GM19239 (cell line): ENCODE measurements at regions not wholly inside any gene's neighbourhood (a gene's known extent, or its start where the extent isn't known, plus 50 kb on each side); places are given as distances from the start of the nearest gene placed in this dataset.
"Not testable (repeated sequence)": the region's sequence is repeated elsewhere in the genome, so short reads cannot be mapped to it uniquely, and the experiment has no call there.

Source experiments
- DNase-seq: peaks from one replicate; pipeline ENCODE4 v3.0.0; 2011; ENCODE audit warnings: low spot score; ENCODE audit not compliant: insufficient read length
- FAIRE-seq: peaks from 2 replicates; lab custom pipeline; 2011; peaks lifted over from hg19 to GRCh38; lab: Jason Lieb, UNC

- no peak for DNase-seq
- FAIRE-seq: no peak
Measured at GRCh38 chr20:52056203-52057062, 135.1 kb downstream of the ZFP64 start.

- FAIRE-seq: no peak
- no peak for DNase-seq
Measured at GRCh38 chr20:52054123-52054522, 137.5 kb downstream of the ZFP64 start.

GRCh38 chr20:52049001-52049731 lies 142.4 kb downstream of the ZFP64 start:
- FAIRE-seq: no peak
- no peak for DNase-seq

GRCh38 chr20:52047811-52048764 lies 143.5 kb downstream of the ZFP64 start:
- FAIRE-seq: no peak
- DNase-seq: no peak

- FAIRE-seq: no peak
- no peak for DNase-seq
Measured at GRCh38 chr20:52041966-52042365, 149.6 kb downstream of the ZFP64 start.

GRCh38 chr20:52039790-52040189 lies 151.8 kb downstream of the ZFP64 start:
- DNase-seq (no peak), FAIRE-seq (no peak)

GRCh38 chr20:52038632-52039031 lies 152.9 kb downstream of the ZFP64 start:
- not testable (repeated sequence) for DNase-seq, FAIRE-seq

GRCh38 chr20:52037370-52037769 lies 154.2 kb downstream of the ZFP64 start:
- DNase-seq (no peak), FAIRE-seq (no peak)

GRCh38 chr20:52035977-52036376 lies 155.6 kb downstream of the ZFP64 start:
- no peak for FAIRE-seq

GRCh38 chr20:52035498-52035897 lies 156.1 kb downstream of the ZFP64 start:
- no peak for FAIRE-seq
- DNase-seq: no peak

More at GRCh38 chr20:52035977-52036376, 155.6 kb downstream of the ZFP64 start:
- DNase-seq: no peak

- FAIRE-seq: no peak
- DNase-seq: no peak
Measured at GRCh38 chr20:52034581-52034980, 157.0 kb downstream of the ZFP64 start.

- no peak for DNase-seq
- FAIRE-seq: no peak
Measured at GRCh38 chr20:52033313-52033712, 158.3 kb downstream of the ZFP64 start.

- FAIRE-seq: not testable (repeated sequence)
Measured at GRCh38 chr20:52032304-52032683, 159.3 kb downstream of the ZFP64 start.

GRCh38 chr20:52031563-52032303 lies 159.8 kb downstream of the ZFP64 start:
- FAIRE-seq (no peak), DNase-seq (no peak)

More at GRCh38 chr20:52032304-52032683, 159.3 kb downstream of the ZFP64 start:
- DNase-seq: not testable (repeated sequence)

- FAIRE-seq (no peak), DNase-seq (no peak)
Measured at GRCh38 chr20:52031206-52031562, 160.4 kb downstream of the ZFP64 start.

GRCh38 chr20:52029129-52029528 lies 162.4 kb downstream of the ZFP64 start:
- not testable (repeated sequence) for DNase-seq, FAIRE-seq

GRCh38 chr20:52025938-52026337 lies 165.6 kb downstream of the ZFP64 start:
- FAIRE-seq (no peak), DNase-seq (no peak)

- DNase-seq (no peak), FAIRE-seq (no peak)
Measured at GRCh38 chr20:52019313-52019712, 172.3 kb downstream of the ZFP64 start.

- FAIRE-seq: no peak
Measured at GRCh38 chr20:52017669-52018317, 173.8 kb downstream of the ZFP64 start.

More at GRCh38 chr20:52017669-52018317, 173.8 kb downstream of the ZFP64 start:
- no peak for DNase-seq
